SK-N-SH (cell line): ENCODE measurements at regions not wholly inside any gene's neighbourhood (a gene's known extent, or its start where the extent isn't known, plus 50 kb on each side); places are given as distances from the start of the nearest gene placed in this dataset.

Experiments
- CTCF ChIA-PET: fragments of 300-600, 350-600 bp; formaldehyde crosslinking; extraction: SDS; loops from one replicate; lab custom pipeline; 2021; lab: Yijun Ruan, JAX
- POLR2A ChIA-PET: fragments of 350-600 bp; sonication (Branson Sonifier 250); formaldehyde crosslinking; extraction: SDS; loops from one replicate; lab custom pipeline; 2020; ENCODE audit warnings: antibody characterized with exemption, inconsistent platforms; lab: Yijun Ruan, JAX
- DNase-seq: peaks from one replicate; pipeline ENCODE4 v3.0.0; 2012
- H2AFZ ChIP-seq: fragments of 200-600 bp; sonication (generic); 2 replicates; pipeline ENCODE4 v1.8.1; 2016; ENCODE audit warnings: antibody characterized with exemption, mild to moderate bottlenecking, low read depth
- H3F3A ChIP-seq: fragments of 200-600 bp; sonication (generic); replicated peaks from 2 replicates; pipeline ENCODE3; 2016; ENCODE audit warnings: antibody characterized with exemption, mild to moderate bottlenecking; ENCODE audit not compliant: insufficient read depth
- H3K27ac ChIP-seq, 2 experiments: fragments of 200-500 bp in 1 of 2; fragments of 200-600 bp in 1 of 2; sonication (Bioruptor generic) in 1 of 2; sonication (generic), shearing (Covaris generic) in 1 of 2; 2 replicates each; pipeline versions ENCODE4 v1.5.1 to v1.6.1; 2014 to 2016; ENCODE audit warnings: low read depth in 2 of 2, inconsistent platforms in 1 of 2, low read length in 1 of 2, mild to moderate bottlenecking in 1 of 2, mixed read lengths in 1 of 2
- H3K27me3 ChIP-seq: fragments of 200-600 bp; sonication (generic), shearing (Covaris generic); 2 replicates; pipeline ENCODE4 v1.6.1; 2016; ENCODE audit warnings: mixed run types; ENCODE audit not compliant: insufficient read depth
- H3K36me3 ChIP-seq, 2 experiments: fragments of 200-500 bp in 1 of 2; fragments of 200-600 bp in 1 of 2; sonication (Bioruptor generic) in 1 of 2; sonication (generic) in 1 of 2; replicated peaks in 1 of 2; 2 replicates each; pipeline versions ENCODE3 to v1.5.1; 2014 to 2016; ENCODE audit warnings: low read length in 1 of 2, mild to moderate bottlenecking in 1 of 2; ENCODE audit not compliant: insufficient read depth in 2 of 2, control insufficient read depth in 1 of 2
- H3K4me1 ChIP-seq, 2 experiments: fragments of 200-500 bp in 1 of 2; fragments of 200-600 bp in 1 of 2; sonication (Bioruptor generic) in 1 of 2; sonication (generic), shearing (Covaris generic) in 1 of 2; 2 replicates each; pipeline versions ENCODE4 v1.5.1 to v1.6.1; 2014 to 2016; ENCODE audit warnings: low read depth in 1 of 2, low read length in 1 of 2, mixed run types in 1 of 2; ENCODE audit not compliant: insufficient read depth in 2 of 2, control insufficient read depth in 1 of 2
- H3K4me2 ChIP-seq: fragments of 200-600 bp; sonication (generic), shearing (Covaris generic); 2 replicates; pipeline ENCODE4 v1.6.1; 2017; ENCODE audit warnings: mixed run types
- H3K4me3 ChIP-seq, 2 experiments: fragments of 200-500 bp in 1 of 2; fragments of 200-600 bp in 1 of 2; sonication (Bioruptor generic) in 1 of 2; sonication (generic), shearing (Covaris generic) in 1 of 2; 2 replicates each; pipeline versions ENCODE4 v1.5.1 to v1.8.1; 2014 to 2016; ENCODE audit warnings: low read depth in 2 of 2, inconsistent platforms in 1 of 2, low read length in 1 of 2, mild to moderate bottlenecking in 1 of 2, mixed read lengths in 1 of 2, moderate library complexity in 1 of 2
- H3K79me2 ChIP-seq: fragments of 200-600 bp; sonication (generic); 2 replicates; pipeline ENCODE4 v1.8.1; 2017; ENCODE audit warnings: mild to moderate bottlenecking; ENCODE audit not compliant: insufficient read depth
- H3K9ac ChIP-seq: fragments of 200-600 bp; sonication (generic); 2 replicates; pipeline ENCODE4 v1.6.1; 2017; ENCODE audit warnings: mixed run types
- H3K9me2 ChIP-seq: fragments of 200-600 bp; sonication (generic); 2 replicates; pipeline ENCODE4 v1.6.1; 2017; ENCODE audit warnings: mixed run types
- H3K9me3 ChIP-seq: fragments of 200-600 bp; sonication (generic); 2 replicates; pipeline ENCODE4 v1.6.1; 2017; ENCODE audit warnings: mixed run types, mild to moderate bottlenecking, moderate library complexity
- H4K20me1 ChIP-seq: fragments of 200-600 bp; sonication (generic); 2 replicates; pipeline ENCODE4 v1.6.1; 2017; ENCODE audit warnings: mild to moderate bottlenecking, mixed run types; ENCODE audit not compliant: insufficient read depth
- CHD2 ChIP-seq: fragments of 150-350 bp; IDR thresholded peaks from 2 replicates; pipeline ENCODE4 v1.6.1; 2018; ENCODE audit warnings: low read length; ENCODE audit not compliant: partially characterized antibody
- FOSL2 ChIP-seq: IDR thresholded peaks from 2 replicates; pipeline ENCODE4 v1.4.0; 2012; ENCODE audit warnings: low read depth, mild to moderate bottlenecking, moderate library complexity, borderline replicate concordance
- FOXM1 ChIP-seq: IDR thresholded peaks from 2 replicates; pipeline ENCODE4 v1.4.0; 2012; ENCODE audit warnings: low read depth, mild to moderate bottlenecking
- GABPA ChIP-seq: IDR thresholded peaks from 2 replicates; pipeline ENCODE4 v1.4.0; 2012; ENCODE audit warnings: low read depth, mild to moderate bottlenecking
- MAX ChIP-seq: IDR thresholded peaks from 2 replicates; pipeline ENCODE4 v1.4.0; 2012; ENCODE audit warnings: low read depth
- MEF2A ChIP-seq: IDR thresholded peaks from 2 replicates; pipeline ENCODE4 v1.4.0; 2012; ENCODE audit warnings: low read depth, borderline replicate concordance
- NFIC ChIP-seq: IDR thresholded peaks from 2 replicates; pipeline ENCODE4 v1.4.0; 2012; ENCODE audit warnings: borderline replicate concordance
- RAD21 ChIP-seq: IDR thresholded peaks from 2 replicates; pipeline ENCODE4 v1.6.1; 2012; ENCODE audit warnings: mild to moderate bottlenecking, low read length
- RCOR1 ChIP-seq: fragments of 150-350 bp; IDR thresholded peaks from 2 replicates; pipeline ENCODE4 v1.6.1; 2017; ENCODE audit warnings: antibody characterized with exemption, low read length
- SIN3A ChIP-seq: IDR thresholded peaks from 2 replicates; pipeline ENCODE4 v1.6.1; 2012; ENCODE audit warnings: low read depth, mild to moderate bottlenecking, low read length, moderate library complexity, borderline replicate concordance
- TAF1 ChIP-seq: IDR thresholded peaks from 2 replicates; pipeline ENCODE4 v1.6.1; 2012; ENCODE audit warnings: low read depth, mild to moderate bottlenecking, low read length, moderate library complexity, borderline replicate concordance
- YY1 ChIP-seq: IDR thresholded peaks from 2 replicates; pipeline ENCODE4 v1.4.0; 2012; ENCODE audit warnings: low read depth, mild to moderate bottlenecking
- ZBTB33 ChIP-seq: IDR thresholded peaks from 2 replicates; pipeline ENCODE4 v1.4.0; 2012; ENCODE audit warnings: low read depth, borderline replicate concordance
- WGBS: methylation state at CpG from one replicate; pipeline ENCODE4 v1.1.6; 2017; ENCODE audit warnings: low lambda C conversion rate; 5-methylcytosine and 5-hydroxymethylcytosine counted together
- TF ChIP-seq, protein P1 (sequence below): fragments of 200-600 bp; sonication (generic); IDR thresholded peaks from 2 replicates; pipeline ENCODE4 v1.6.1; 2017; ENCODE audit warnings: antibody characterized with exemption, mild to moderate bottlenecking, moderate library complexity

DNA sequence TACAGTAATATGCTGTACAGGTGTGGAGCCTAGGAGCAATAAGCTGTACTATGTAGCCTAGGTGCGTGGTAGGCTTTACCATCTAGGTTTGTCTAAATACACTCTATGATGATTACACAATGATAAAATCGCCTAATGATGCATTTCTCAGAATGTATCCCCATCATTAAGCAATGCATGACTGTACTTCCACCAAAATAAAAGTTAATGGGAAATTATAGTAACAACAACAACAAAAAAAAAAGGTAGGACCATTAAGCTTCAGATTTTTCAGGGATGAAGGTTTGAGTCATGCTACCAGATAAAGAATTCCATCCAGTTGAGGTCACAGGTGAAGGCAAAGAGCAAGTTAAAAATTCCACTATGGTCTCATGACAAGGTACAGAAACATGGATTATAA, 68.2 kb downstream of the MAGEA10 start:
- H3K27ac ChIP-seq = no peak overlapping the region
- no peaks in the 10 kb centered on the region for H3K27me3 ChIP-seq
- no peaks in the 10 kb centered on the region for H3K4me1 ChIP-seq
- H3F3A ChIP-seq = no peaks in the 10 kb centered on the region
- no peaks in the 10 kb centered on the region for H3K36me3 ChIP-seq
- no peak for DNase-seq
- ChIA-PET CTCF (no interaction called here), POLR2A (no interaction called here)
- TF ChIP-seq RCOR1 = no peak
- no peaks in the 10 kb centered on the region for H3K9me3 ChIP-seq
- H3K9me2 ChIP-seq = no peaks in the 10 kb centered on the region
- no peaks in the 10 kb centered on the region for H3K79me2 ChIP-seq
- no peak overlapping the region for H3K9ac ChIP-seq
- no peaks in the 10 kb centered on the region for H4K20me1 ChIP-seq
- WGBS = 14% methylated on average over 2 of the region's 2 CpGs
- H3K4me3 ChIP-seq = no peak overlapping the region
- H2AFZ ChIP-seq = no peak overlapping the region
- no peak overlapping the region for H3K4me2 ChIP-seq

DNA sequence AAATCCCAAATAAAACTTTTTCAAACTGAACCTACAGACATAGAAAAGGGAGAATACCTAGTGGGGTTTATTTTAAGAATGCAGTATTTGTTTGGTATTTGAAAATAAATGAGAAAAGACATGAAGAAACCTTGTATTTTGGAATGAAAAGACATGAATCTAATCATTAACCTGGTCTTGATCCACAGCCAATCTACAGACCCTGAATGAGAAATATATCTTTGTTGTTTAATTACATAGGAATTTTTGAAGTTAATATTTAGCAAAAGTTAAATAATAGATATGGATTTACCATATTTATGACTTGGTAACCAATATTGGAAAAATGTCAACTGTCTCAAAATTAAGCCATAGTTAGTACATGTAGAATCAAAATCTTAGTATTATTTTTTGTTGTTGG, 76.8 kb downstream of the MAGEA10 start:
- no peak for DNase-seq
- Histone ChIP-seq H3K4me3 (no peak overlapping the region), H3K4me1 (no peaks in the 10 kb centered on the region), H3F3A (no peaks in the 10 kb centered on the region), H3K9ac (no peak overlapping the region), H3K9me2 (no peaks in the 10 kb centered on the region), H3K9me3 (no peaks in the 10 kb centered on the region), H3K36me3 (no peaks in the 10 kb centered on the region), H2AFZ (no peak overlapping the region), H3K27me3 (no peaks in the 10 kb centered on the region), H3K79me2 (no peaks in the 10 kb centered on the region), H3K4me2 (no peak overlapping the region), H4K20me1 (no peaks in the 10 kb centered on the region), H3K27ac (no peak overlapping the region)
- POLR2A ChIA-PET = no interaction called here
- no peak for TF ChIP-seq TAF1
- no peak for TF ChIP-seq MAX
- no peak for TF ChIP-seq ZBTB33
- no peak for TF ChIP-seq CHD2
- no peak for TF ChIP-seq GABPA
- no peak for TF ChIP-seq MEF2A
- TF ChIP-seq FOXM1 = no peak
- no peak for TF ChIP-seq FOSL2
- TF ChIP-seq RAD21 = no peak
- TF ChIP-seq YY1 = no peak
- TF ChIP-seq, protein P1, sequence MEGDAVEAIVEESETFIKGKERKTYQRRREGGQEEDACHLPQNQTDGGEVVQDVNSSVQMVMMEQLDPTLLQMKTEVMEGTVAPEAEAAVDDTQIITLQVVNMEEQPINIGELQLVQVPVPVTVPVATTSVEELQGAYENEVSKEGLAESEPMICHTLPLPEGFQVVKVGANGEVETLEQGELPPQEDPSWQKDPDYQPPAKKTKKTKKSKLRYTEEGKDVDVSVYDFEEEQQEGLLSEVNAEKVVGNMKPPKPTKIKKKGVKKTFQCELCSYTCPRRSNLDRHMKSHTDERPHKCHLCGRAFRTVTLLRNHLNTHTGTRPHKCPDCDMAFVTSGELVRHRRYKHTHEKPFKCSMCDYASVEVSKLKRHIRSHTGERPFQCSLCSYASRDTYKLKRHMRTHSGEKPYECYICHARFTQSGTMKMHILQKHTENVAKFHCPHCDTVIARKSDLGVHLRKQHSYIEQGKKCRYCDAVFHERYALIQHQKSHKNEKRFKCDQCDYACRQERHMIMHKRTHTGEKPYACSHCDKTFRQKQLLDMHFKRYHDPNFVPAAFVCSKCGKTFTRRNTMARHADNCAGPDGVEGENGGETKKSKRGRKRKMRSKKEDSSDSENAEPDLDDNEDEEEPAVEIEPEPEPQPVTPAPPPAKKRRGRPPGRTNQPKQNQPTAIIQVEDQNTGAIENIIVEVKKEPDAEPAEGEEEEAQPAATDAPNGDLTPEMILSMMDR = no peak
- no peak for TF ChIP-seq SIN3A
- TF ChIP-seq NFIC = no peak
- CTCF ChIA-PET = no interaction called here
